ENCODE measurements at regions not wholly inside any gene's neighbourhood (a gene's known extent, or its start where the extent isn't known, plus 50 kb on each side); places are given as distances from the start of the nearest gene placed in this dataset.
A peak's percentile ranks its signal among the peaks of the same experiment; 100 is the strongest.

DNA sequence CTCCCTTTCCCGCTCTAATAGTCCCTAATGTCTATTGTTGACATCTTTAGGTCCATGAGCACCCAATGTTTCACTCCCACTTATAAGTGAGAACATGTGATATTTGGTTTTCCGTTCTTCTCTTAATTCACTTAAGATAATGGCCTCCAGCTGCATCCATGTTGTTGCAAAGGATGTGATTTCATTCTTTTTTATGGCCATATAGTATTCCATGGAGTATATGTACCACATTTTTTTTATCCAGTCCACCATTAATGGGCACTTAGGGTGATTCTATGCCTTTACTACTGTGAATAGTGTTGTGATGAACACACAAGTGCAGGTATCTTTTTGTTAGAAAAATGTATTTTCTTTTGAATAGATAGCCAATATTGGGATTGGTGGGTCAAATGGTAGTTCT, 126.0 kb upstream of the RAB3GAP2 start:
- H3K9me3 ChIP-seq (ENCODE audit: control insufficient read depth, low read depth, low read length): no peaks in the 10 kb centered on the region
- H3K36me3 ChIP-seq (ENCODE audit: control insufficient read depth in 2 of 2, extremely low read depth in 1 of 2, insufficient read depth in 2 of 2, low read length in 2 of 2): no peaks in the 10 kb centered on the region
- no peaks in the 10 kb centered on the region for H3K27me3 ChIP-seq (ENCODE audit: control insufficient read depth, extremely low read depth, insufficient read depth, low read length)
- H4K20me1 ChIP-seq (ENCODE audit: control insufficient read depth, extremely low read depth, insufficient read depth, low read length): no peaks in the 10 kb centered on the region
- TF ChIP-seq, protein P1, sequence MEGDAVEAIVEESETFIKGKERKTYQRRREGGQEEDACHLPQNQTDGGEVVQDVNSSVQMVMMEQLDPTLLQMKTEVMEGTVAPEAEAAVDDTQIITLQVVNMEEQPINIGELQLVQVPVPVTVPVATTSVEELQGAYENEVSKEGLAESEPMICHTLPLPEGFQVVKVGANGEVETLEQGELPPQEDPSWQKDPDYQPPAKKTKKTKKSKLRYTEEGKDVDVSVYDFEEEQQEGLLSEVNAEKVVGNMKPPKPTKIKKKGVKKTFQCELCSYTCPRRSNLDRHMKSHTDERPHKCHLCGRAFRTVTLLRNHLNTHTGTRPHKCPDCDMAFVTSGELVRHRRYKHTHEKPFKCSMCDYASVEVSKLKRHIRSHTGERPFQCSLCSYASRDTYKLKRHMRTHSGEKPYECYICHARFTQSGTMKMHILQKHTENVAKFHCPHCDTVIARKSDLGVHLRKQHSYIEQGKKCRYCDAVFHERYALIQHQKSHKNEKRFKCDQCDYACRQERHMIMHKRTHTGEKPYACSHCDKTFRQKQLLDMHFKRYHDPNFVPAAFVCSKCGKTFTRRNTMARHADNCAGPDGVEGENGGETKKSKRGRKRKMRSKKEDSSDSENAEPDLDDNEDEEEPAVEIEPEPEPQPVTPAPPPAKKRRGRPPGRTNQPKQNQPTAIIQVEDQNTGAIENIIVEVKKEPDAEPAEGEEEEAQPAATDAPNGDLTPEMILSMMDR (optimal IDR thresholded peaks at IDR 0.05 in 1 of 3, IDR thresholded peaks at IDR 0.05 in 1 of 3, conservative IDR thresholded peaks at IDR 0.05 in 1 of 3; ENCODE audit: extremely low read depth in 1 of 3, insufficient read depth in 2 of 3, low read length in 3 of 3): no peak
- TF ChIP-seq EZH2 (IDR thresholded peaks at IDR 0.05; ENCODE audit: low read length): no peak
- no peak overlapping the region for H3K4me2 ChIP-seq (ENCODE audit: control insufficient read depth, extremely low read depth, insufficient read depth, low read depth, low read length)
- no peak overlapping the region for H3K27ac ChIP-seq (ENCODE audit: control insufficient read depth, insufficient read depth, low read length)
- FAIRE-seq: no peak
- H3K9me1 ChIP-seq (ENCODE audit: control insufficient read depth, extremely low read depth, insufficient read depth, low read length): no peaks in the 10 kb centered on the region
- no peaks in the 10 kb centered on the region for H3K4me1 ChIP-seq (ENCODE audit: control insufficient read depth, extremely low read depth, insufficient read depth, low read length)
- no peaks in the 10 kb centered on the region for H3K79me2 ChIP-seq (ENCODE audit: control insufficient read depth, insufficient read depth, low read length)
- H2AFZ ChIP-seq (ENCODE audit: control insufficient read depth, low read length): no peak overlapping the region
- dilution Hi-C loops (cut with MboI; ENCODE audit: extremely low pct_ligation_motif_present, low sequenced_read_pairs): no loop called here
- no peak overlapping the region for H3K4me3 ChIP-seq (ENCODE audit: control insufficient read depth in 2 of 3, extremely low read depth in 1 of 3, insufficient read depth in 2 of 3, low read depth in 1 of 3, low read length in 3 of 3)
- no peak for DNase-seq (ENCODE audit: low read depth, low spot score)
- H3K9ac ChIP-seq (ENCODE audit: control insufficient read depth, extremely low read depth, insufficient read depth, low read length): no peak overlapping the region

GRCh38 chr1:220391491-220391890, 119.2 kb upstream of the RAB3GAP2 start:
- no peak overlapping the region for H3K4me2 ChIP-seq (ENCODE audit: control insufficient read depth, extremely low read depth, insufficient read depth, low read depth, low read length)
- peaks cover 6% of the 10 kb centered on the region for H3K4me1 ChIP-seq (ENCODE audit: control insufficient read depth, extremely low read depth, insufficient read depth, low read length)
- H3K9me3 ChIP-seq (ENCODE audit: control insufficient read depth, low read depth, low read length): no peaks in the 10 kb centered on the region
- no peaks in the 10 kb centered on the region for H3K36me3 ChIP-seq (ENCODE audit: control insufficient read depth in 2 of 2, extremely low read depth in 1 of 2, insufficient read depth in 2 of 2, low read length in 2 of 2)
- TF ChIP-seq, protein P1 (optimal IDR thresholded peaks at IDR 0.05 in 1 of 3, IDR thresholded peaks at IDR 0.05 in 1 of 3, conservative IDR thresholded peaks at IDR 0.05 in 1 of 3; ENCODE audit: extremely low read depth in 1 of 3, insufficient read depth in 2 of 3, low read length in 3 of 3): no peak
- H3K27me3 ChIP-seq (ENCODE audit: control insufficient read depth, extremely low read depth, insufficient read depth, low read length): no peaks in the 10 kb centered on the region
- H3K9ac ChIP-seq (ENCODE audit: control insufficient read depth, extremely low read depth, insufficient read depth, low read length): no peak overlapping the region
- peak; percentile 2 for DNase-seq (ENCODE audit: low read depth, low spot score)
- no peaks in the 10 kb centered on the region for H3K79me2 ChIP-seq (ENCODE audit: control insufficient read depth, insufficient read depth, low read length)
- no peaks in the 10 kb centered on the region for H4K20me1 ChIP-seq (ENCODE audit: control insufficient read depth, extremely low read depth, insufficient read depth, low read length)
- no peak overlapping the region for H2AFZ ChIP-seq (ENCODE audit: control insufficient read depth, low read length)
- dilution Hi-C loops (cut with MboI; ENCODE audit: extremely low pct_ligation_motif_present, low sequenced_read_pairs): no loop called here
- H3K9me1 ChIP-seq (ENCODE audit: control insufficient read depth, extremely low read depth, insufficient read depth, low read length): no peaks in the 10 kb centered on the region
- H3K4me3 ChIP-seq (ENCODE audit: control insufficient read depth in 2 of 3, extremely low read depth in 1 of 3, insufficient read depth in 2 of 3, low read depth in 1 of 3, low read length in 3 of 3): no peak overlapping the region
- H3K27ac ChIP-seq (ENCODE audit: control insufficient read depth, insufficient read depth, low read length): no peak overlapping the region
- FAIRE-seq: peak; percentile 72
